IPS-15b (cell line): ENCODE measurements at regions not wholly inside any gene's neighbourhood (a gene's known extent, or its start where the extent isn't known, plus 50 kb on each side); places are given as distances from the start of the nearest gene placed in this dataset.

Experiments used
- H3K27me3 ChIP-seq: one replicate; pipeline ENCODE4 v1.6.1; 2013; ENCODE audit warnings: low read length; ENCODE audit not compliant: control insufficient read depth, insufficient read depth
- H3K36me3 ChIP-seq: one replicate; pipeline ENCODE4 v1.6.1; 2013; ENCODE audit warnings: low read length; ENCODE audit not compliant: control insufficient read depth, insufficient read depth
- H3K4me1 ChIP-seq: one replicate; pipeline ENCODE4 v1.6.1; 2013; ENCODE audit warnings: mild to moderate bottlenecking, low read length; ENCODE audit not compliant: control insufficient read depth, insufficient read depth
- H3K4me3 ChIP-seq: one replicate; pipeline ENCODE4 v1.5.1; 2013; ENCODE audit warnings: low read depth, low read length
- H3K9ac ChIP-seq: one replicate; pipeline ENCODE4 v1.6.1; 2013; ENCODE audit warnings: low read depth, mild to moderate bottlenecking, low read length
- H3K9me3 ChIP-seq: one replicate; pipeline ENCODE4 v1.6.1; 2013; ENCODE audit warnings: mild to moderate bottlenecking, low read length; ENCODE audit not compliant: control insufficient read depth, insufficient read depth

DNA sequence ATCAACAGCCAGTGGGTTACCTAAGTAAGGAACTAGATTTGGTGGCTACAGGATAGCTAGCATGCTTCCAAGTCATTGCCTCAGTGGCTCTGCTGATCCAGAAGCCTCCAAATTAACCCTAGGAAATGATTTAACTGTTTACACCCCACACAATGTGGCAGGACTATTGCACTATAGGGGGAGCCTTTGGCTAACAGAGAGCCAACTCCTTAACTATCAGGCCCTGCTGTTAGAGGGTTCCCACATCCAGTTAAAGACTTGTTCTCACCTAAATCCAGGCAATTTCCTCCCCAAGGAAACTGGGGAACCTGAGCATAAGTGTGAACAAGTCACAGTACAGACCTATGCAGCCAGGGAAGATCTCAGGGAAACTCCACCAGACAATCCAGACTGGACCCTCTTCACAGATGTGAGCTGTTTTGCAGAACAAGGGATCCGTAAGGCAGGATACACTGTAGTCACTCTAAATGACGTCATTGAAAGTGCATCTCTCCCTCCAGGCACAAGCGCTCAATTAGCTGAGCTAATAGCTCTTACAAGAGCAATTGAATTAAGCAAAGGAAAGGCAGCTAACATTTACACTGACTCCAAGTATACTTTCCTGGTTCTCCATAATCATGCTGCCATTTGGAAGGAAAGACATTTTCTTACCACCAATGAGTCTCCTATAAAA lies 185.3 kb upstream of the SPOCK3 start:
- no peaks in the 10 kb centered on the region for H3K27me3 ChIP-seq

GRCh38 chr4:167421201-167421600 lies 186.9 kb upstream of the SPOCK3 start:
- Histone ChIP-seq H3K9ac (no peak overlapping the region), H3K9me3 (no peaks in the 10 kb centered on the region), H3K4me1 (no peaks in the 10 kb centered on the region), H3K27me3 (no peaks in the 10 kb centered on the region), H3K4me3 (no peak overlapping the region), H3K36me3 (no peaks in the 10 kb centered on the region)

More for the DNA sequence above, 185.3 kb upstream of the SPOCK3 start:
- Histone ChIP-seq H3K9me3 (no peaks in the 10 kb centered on the region), H3K36me3 (no peaks in the 10 kb centered on the region), H3K9ac (no peak overlapping the region), H3K4me1 (no peaks in the 10 kb centered on the region), H3K4me3 (no peak overlapping the region)

DNA sequence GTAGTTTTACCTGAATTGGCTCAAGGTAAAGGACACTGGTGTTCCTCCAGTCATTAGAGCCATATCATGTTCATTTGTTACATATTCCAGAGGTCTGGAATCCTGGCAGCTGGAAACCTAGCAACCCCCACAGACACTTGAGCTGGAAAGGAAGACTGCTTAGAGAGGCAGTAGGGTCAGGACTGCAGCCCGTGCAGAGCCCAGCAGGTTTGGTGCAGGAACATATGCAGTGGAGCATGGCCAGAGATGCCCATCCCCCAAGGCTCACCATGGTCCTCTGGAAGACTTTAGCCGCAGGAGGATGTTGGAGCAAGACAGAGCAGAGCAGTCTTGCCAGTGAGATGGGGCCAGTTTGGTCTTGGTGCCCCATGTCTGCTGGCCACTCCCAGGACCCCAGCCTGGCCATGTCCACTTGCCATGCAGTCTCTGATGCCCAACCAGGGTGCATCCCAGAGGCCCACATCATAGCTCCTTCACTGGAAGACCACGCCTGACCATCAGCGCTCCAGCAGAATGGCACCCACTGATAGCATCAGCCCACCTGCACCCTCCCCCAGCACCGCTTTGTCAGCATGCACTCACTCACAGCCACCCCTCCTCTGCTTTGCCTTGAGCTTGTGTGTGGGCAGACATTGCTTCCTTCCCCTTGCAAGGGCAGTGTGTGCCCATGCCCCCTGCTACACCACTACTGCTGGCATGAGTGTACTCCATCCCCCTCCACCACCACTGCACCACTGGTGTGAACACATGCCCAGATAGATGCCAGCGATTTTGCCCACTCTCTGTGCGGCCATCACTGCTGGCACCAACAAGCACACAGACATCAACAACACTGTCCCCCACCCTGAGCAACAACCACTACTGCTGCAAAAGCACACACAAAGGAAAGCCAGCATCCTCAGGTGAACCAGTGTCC lies 190.3 kb upstream of the SPOCK3 start:
- no peak overlapping the region for H3K4me3 ChIP-seq
- H3K4me1 ChIP-seq: no peaks in the 10 kb centered on the region
- H3K27me3 ChIP-seq: no peaks in the 10 kb centered on the region
- H3K36me3 ChIP-seq: no peaks in the 10 kb centered on the region
- H3K9me3 ChIP-seq: no peaks in the 10 kb centered on the region
- H3K9ac ChIP-seq: no peak overlapping the region

DNA sequence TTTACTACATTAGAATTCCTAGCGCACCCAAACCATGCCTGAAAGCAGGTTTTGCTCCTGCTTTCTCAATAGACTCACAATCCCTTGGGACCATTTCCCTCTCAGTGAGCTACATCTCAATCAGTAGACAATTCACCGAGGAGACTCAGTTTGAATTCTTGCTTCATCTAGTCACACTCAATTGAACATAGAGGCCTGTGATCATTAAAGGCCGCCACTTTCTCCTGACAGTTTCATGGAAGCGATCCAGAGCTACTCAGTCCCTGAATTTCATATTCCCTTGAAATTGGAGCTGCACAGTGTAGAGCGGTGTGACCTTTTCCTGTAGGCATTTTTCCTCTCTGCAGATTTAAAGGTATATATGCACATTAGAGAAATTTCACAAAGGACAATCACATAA lies 193.9 kb upstream of the SPOCK3 start:
- Histone ChIP-seq H3K9ac (no peak overlapping the region), H3K27me3 (no peaks in the 10 kb centered on the region), H3K4me1 (no peaks in the 10 kb centered on the region), H3K4me3 (no peak overlapping the region), H3K36me3 (no peaks in the 10 kb centered on the region), H3K9me3 (no peaks in the 10 kb centered on the region)

DNA sequence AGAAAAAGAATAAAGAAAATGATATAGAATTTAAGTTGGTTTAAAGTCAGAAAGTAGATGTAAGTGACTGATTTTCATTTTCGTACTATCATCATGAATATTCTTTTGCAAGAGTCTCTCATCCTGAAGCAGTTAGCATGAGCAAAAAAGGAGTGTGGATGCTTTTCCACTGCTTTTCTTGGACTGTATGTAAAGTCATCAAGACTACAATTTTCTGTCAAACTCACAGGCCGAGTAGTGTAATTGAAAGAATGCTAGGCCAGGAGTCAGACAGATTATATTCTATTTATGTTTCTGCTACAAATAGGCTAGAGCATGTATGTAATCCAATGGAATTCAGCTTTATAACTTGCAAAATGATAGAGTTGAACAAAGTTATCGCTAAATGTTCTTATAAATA lies 197.1 kb upstream of the SPOCK3 start:
- Histone ChIP-seq H3K9ac (no peak overlapping the region), H3K9me3 (no peaks in the 10 kb centered on the region), H3K36me3 (no peaks in the 10 kb centered on the region), H3K27me3 (no peaks in the 10 kb centered on the region), H3K4me3 (no peak overlapping the region), H3K4me1 (no peaks in the 10 kb centered on the region)

- Histone ChIP-seq H3K4me1 (no peaks in the 10 kb centered on the region), H3K9ac (no peak overlapping the region), H3K9me3 (no peaks in the 10 kb centered on the region), H3K27me3 (no peaks in the 10 kb centered on the region), H3K36me3 (no peaks in the 10 kb centered on the region), H3K4me3 (no peak overlapping the region)
Measured at GRCh38 chr4:167435786-167436185, 201.5 kb upstream of the SPOCK3 start.

DNA sequence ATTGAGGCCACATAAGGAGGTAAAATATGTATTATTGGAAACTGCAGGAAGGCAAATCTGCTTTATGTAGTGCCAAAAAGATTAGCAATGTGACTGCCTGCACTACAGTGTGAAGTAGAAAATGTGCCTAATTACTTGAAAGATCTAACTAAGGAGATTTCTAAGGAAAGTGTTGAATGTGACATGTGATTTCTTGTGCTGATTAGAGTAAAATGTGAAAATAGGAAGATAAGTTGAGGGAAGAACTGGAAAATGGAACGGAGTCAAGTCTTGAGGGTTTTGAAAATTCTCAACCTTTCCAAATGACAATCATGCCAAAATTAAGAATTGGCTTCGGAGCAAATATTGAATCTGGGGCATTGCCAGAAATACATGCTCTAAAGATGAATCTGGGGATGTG lies 209.5 kb upstream of the SPOCK3 start:
- no peaks in the 10 kb centered on the region for H3K4me1 ChIP-seq
- H3K36me3 ChIP-seq: no peaks in the 10 kb centered on the region
- H3K27me3 ChIP-seq: no peaks in the 10 kb centered on the region
- H3K9me3 ChIP-seq: no peaks in the 10 kb centered on the region
- no peak overlapping the region for H3K9ac ChIP-seq
- no peak overlapping the region for H3K4me3 ChIP-seq

DNA sequence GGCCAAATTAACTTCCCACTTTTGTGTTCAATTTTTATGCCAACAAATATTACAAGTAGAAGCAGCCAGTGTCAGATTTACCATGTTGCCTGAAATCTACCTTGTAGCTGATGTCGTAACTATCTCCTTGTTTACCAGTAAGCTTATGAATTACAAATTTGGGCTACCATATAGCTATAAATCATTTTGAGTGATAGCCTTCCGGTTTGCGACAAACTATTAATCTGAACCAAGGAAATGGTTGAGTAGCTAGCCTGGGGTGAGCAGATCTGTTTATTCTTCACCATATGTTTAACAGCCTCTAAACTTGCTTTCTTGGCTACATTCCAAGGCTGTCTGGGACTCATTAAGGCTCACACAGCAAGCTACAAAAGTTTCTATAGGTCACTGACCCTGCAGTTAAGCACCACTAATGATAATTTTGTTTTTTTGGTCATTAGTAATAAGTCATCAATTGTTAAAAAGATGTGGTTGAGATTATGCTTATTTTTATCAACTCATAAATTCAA lies 218.7 kb upstream of the SPOCK3 start:
- H3K36me3 ChIP-seq: no peaks in the 10 kb centered on the region
- H3K9ac ChIP-seq: no peak overlapping the region
- no peaks in the 10 kb centered on the region for H3K9me3 ChIP-seq
- H3K4me1 ChIP-seq: no peaks in the 10 kb centered on the region
- no peak overlapping the region for H3K4me3 ChIP-seq
- no peaks in the 10 kb centered on the region for H3K27me3 ChIP-seq

GRCh38 chr4:167456619-167457018 lies 222.3 kb upstream of the SPOCK3 start:
- H3K4me3 ChIP-seq: no peak overlapping the region
- no peak overlapping the region for H3K9ac ChIP-seq
- H3K4me1 ChIP-seq: no peaks in the 10 kb centered on the region
- H3K36me3 ChIP-seq: no peaks in the 10 kb centered on the region
- H3K9me3 ChIP-seq: no peaks in the 10 kb centered on the region
- no peaks in the 10 kb centered on the region for H3K27me3 ChIP-seq

DNA sequence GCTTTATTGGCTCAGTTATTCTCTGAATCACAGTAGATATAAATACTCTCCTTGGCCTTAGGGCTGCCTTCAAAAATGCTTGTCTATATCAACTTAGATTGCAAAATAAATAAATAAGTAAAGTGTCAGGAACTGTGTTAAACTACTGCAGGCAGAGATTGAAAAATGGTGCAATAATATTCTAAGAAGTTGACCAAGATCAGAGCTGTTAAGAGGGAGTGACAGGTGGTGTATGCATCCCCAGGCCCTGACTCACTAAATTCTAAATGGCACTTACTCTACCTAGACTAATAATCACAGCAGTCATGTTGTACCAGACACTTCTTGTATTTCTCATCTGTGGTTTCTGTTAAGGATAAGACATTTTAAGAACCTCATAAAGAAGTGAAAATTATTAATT lies 235.1 kb upstream of the SPOCK3 start:
- Histone ChIP-seq H3K9ac (no peak overlapping the region), H3K4me3 (no peak overlapping the region), H3K4me1 (no peaks in the 10 kb centered on the region), H3K36me3 (no peaks in the 10 kb centered on the region), H3K27me3 (no peaks in the 10 kb centered on the region), H3K9me3 (no peaks in the 10 kb centered on the region)

- Histone ChIP-seq H3K27me3 (no peaks in the 10 kb centered on the region), H3K9ac (no peak overlapping the region), H3K4me3 (no peak overlapping the region), H3K36me3 (no peaks in the 10 kb centered on the region), H3K4me1 (no peaks in the 10 kb centered on the region), H3K9me3 (no peaks in the 10 kb centered on the region)
Measured at GRCh38 chr4:167475951-167476350, 241.7 kb upstream of the SPOCK3 start.

GRCh38 chr4:167492007-167492406 lies 257.7 kb upstream of the SPOCK3 start:
- H3K9me3 ChIP-seq: no peaks in the 10 kb centered on the region
- no peaks in the 10 kb centered on the region for H3K27me3 ChIP-seq
- H3K36me3 ChIP-seq: no peaks in the 10 kb centered on the region
- no peaks in the 10 kb centered on the region for H3K4me1 ChIP-seq
- H3K9ac ChIP-seq: no peak overlapping the region
- H3K4me3 ChIP-seq: no peak overlapping the region
